Hippocampal formation (tissue), 2 donors: ENCODE measurements at regions not wholly inside any gene's neighbourhood (a gene's known extent, or its start where the extent isn't known, plus 50 kb on each side); places are given as distances from the start of the nearest gene placed in this dataset.
"Not testable (repeated sequence)": the region's sequence is repeated elsewhere in the genome, so short reads cannot be mapped to it uniquely, and the experiment has no call there.

ENCODE experiments used
- DNase-seq, 2 donors: peaks; one replicate each; lab custom pipeline; 2025; lab: John Stamatoyannopoulos, UW

DNA sequence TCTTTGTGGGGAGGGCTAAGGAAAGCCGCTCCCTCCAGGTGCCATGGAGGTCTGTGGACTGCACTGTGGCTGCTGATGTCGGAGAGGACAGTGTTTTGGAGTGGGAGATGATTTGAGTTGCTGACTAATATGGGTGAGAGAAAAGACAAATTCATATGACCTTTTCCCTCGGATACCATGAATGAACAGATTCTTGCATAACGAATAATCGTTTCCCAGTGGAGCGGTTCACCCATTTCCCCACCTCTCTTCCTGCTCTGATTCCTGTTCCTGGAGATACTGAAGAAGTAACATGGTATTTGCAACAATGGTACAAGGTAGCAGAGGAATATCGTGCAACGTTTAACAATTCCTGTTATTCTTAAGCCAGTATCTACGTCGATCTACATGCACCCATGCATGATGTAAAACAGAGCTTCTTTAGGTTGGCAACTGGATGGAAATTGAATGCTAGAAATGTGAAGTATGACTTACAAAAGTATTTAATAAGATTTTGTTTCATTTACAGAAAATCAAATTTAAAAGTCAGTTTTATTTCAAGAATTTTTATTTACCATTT lies 227.1 kb downstream of the TOMM20 start:
- DNase-seq, result no peak

DNA sequence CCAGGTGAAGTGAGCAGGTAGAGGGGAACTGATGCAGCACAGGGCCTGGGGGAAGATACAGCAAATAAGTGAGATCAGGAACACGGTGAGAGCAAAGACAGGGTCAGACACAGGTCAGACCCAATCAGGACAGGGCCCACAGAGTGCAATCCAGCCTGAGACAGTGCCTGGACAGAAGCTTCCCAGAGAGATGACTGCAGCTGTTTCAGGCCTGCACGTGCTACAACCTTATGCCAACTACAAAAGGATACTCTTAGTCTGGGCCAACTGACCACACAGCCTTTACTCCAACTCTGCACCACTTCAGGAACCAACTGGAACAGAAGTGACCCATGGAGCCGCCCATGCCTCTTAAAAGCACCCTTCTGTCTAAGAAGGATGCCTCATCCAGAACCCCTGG lies 228.0 kb downstream of the TOMM20 start:
- no peak for DNase-seq

DNA sequence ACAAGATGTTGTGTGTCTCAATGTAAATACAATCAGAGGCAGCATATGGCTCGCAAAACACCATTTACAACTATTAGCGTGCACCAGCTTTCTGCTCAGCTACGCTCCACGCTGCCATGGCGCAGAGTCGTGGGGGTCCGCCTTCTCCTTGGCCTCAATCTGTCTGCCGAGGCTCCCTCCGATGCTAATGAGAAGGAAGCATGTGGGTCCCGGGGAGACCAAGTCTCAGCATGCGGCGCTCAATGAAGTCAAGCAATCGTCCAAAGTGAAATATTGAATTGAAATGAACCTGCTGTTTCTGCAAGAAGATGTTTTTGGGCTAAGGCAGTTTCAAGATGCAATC lies 228.9 kb downstream of the TOMM20 start:
- no peak for DNase-seq

DNA sequence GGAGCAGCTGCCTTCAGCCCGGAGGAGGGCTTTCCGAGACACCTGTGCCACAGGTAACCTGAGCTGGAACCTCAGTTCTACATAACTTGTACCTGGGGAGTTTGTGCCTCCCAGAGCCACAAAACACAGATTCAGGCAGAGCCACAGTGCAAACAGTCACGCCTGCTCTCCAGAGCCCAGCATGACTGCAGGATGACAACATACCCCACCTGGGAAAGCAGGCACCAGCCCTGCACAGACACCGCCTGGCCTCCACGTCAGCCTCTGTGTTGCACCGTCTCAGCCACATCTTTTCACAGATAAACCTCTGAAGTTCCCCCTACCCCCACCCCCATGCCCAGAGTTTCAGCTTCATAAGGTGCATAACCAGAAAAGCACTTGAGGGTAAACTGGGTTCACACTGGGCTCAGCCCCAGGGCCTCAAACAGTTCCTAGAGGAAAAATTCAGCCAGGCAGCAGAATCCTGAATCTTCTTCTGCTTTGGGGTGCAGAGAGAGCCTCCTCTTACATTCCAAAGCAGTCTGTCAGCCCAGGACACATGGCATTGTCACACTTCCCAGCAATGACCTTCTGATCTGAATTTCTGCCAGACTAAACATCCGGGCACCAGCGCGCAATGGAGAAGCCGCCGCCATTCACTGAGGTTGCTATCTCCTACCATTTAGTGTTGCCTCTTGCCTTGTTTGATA lies 229.5 kb downstream of the TOMM20 start:
- DNase-seq, result no peak

DNA sequence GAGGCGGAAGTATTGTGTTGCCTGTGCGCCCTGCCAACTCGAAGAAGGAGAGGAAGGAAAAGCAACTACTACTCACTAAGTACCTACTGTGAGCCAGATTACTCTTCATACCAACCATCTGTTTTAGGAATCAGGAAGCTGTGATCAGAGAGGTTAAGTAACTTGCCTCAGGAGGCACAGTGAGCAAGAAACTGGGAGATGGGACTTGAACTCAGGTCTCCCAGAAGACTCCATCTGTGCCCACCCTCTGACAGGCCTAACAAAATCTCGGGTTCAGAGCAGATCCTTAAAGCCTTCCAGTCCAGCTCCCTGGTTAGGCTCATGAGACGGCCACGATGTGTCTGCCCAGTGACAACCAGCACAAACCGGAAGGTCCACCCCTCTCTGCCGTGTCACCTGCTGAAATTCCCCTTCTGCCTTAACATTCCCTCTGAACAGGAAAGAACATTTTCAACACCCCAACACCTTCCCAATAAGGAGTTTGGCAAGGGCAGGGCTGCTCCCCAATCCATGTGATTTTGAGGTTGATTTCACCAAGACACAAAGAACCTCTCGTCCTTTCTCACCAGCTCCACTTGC lies 230.1 kb downstream of the TOMM20 start:
- DNase-seq, result no peak

DNA sequence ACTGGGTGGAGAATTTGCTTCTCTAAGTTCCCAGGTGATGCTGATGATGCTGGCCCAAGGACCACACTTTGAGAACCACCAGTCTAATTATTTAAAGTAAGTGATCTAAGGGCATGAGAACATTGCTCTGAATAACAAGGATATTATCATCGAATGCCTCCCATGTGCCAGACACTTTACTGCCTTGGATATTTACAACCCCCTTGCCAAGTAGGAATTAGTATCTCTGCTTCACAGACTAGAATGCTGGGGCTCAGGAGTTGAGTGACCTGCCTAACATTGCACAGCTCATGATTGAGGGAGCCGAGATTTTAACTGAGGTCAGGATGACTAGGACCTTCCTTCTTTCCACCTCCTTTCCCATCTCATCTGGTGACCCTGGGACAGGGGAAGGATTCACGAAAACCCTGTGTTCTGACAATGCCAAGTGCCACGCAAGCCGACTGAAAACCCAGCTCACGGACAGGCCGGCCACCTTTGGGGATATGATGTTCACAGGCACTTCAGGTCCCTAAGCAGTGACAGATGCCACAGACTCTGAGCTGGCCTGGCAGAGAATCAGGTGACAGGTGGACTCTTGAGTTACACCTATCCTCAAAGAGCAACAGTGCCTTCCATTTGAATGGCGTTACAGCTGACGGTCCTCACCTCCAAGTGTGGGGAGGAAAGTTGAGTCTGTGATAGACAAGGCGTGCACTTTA lies 230.7 kb downstream of the TOMM20 start:
- no peak for DNase-seq

DNA sequence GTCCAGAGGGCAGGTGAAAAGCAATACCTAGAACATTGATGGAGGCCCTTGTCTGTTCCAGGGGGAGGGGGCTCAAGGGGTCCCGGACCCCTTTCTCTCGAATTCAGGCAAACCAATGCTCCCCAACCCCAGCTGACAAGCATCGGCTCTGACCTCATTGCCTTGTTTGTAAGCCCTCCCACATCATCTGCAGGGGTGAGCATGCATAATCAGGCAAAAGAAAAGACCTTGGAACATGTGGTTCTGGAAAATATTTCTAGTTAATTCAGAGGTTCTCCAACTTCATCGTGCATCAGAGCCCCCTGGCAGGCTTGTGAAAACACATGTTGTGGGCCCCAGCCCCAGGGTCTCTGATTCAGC lies 231.3 kb downstream of the TOMM20 start:
- no peak for DNase-seq

DNA sequence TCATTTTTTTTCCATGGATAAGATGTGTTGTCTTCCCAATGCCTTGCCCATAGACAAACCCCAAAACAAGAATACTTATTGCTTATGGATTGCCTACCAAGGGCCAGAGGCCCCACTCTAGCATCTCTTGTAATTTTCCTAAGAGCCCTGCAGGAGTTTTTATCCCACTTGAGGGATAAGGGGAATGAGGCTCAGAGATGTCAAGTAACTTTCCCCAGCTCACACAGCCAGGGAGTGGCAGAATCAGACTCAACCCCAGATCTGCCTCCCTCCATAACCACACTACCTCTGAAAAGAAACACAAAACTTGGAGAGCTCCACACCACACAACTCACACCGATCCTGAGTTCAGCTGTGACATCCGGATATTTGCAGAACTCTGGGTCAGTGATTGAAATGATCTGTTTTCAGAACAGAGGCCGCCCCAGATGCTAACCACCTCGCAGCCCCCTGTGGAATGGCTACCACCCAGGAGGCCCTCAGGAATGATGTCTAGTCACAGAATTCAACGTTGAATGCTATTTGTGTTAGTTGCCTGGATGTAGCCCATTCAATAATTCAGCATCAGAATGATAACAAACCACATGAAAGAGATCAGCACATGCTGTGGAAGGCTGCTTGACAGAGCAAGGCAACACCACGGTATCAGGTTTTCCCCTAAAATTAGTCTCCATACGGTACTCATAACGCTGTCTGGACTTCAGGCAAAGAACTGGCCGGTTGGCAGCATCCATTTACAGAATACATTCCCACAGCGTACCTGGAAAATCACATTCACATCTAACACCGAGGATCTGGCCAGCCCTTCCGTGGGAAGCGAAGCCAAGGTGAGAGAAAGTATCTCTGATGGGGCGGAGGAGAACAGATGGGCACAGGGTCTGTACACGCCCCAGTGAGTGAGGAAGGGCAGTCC lies 231.9 kb downstream of the TOMM20 start:
- DNase-seq, result no peak

DNA sequence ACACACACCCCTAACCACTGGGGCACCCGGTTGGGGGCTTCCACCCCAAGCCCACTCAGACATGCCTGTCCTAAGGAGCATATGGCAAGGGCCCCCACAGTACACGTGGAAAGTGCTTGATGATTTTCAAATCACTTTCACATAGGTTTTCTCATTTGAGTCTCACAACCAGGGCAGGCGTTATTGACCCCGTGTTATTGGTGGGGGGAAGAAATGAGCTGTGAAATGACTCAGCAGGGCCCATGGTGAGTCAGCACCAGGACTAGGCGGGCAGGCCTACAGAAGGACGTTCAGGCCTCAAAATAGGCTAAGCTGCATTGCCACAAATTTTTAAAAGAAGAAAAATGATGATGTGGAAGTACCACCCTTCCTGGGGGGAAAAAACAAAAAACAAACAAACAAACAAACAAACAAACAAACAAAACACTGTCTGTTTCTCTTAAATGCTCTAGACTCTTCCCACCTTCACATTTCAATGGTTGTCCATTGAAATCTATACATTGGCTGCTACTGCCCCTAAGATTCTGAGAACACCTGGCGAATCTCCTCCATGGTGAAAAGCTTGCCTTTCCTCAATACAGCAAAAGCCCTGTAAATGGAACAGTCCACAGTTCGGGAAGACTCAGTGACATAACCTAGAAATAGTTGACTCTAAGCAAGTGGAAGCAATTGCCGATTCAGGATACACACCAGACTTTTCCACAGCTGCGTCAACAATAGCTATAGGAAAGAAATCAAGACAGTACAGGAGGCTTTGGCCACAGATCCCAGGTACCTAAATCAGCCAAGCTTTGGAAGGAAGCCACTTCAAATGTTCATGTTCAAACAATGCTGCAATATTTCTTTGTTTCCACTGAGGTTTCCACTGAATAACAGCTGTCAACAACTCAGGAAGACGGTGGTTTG lies 234.7 kb downstream of the TOMM20 start:
- DNase-seq, result no peak

DNA sequence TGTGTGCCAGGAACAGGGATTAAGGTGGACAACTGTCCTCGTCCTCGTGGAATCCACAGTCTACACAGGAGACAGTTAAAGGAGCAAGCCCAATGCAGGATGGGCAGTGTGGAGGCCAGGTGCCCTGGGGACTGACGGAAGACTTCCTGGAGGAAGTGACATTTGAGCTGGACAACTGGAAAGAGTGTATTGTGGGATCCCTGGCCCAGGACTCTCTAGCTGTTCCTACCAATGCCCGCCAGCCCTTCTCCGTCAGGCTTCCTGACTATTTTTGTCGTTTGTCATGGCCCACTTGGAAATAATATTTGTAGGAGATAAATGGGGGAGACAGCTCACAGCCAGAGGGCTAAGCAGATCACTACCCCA lies 235.3 kb downstream of the TOMM20 start:
- DNase-seq, result no peak

DNA sequence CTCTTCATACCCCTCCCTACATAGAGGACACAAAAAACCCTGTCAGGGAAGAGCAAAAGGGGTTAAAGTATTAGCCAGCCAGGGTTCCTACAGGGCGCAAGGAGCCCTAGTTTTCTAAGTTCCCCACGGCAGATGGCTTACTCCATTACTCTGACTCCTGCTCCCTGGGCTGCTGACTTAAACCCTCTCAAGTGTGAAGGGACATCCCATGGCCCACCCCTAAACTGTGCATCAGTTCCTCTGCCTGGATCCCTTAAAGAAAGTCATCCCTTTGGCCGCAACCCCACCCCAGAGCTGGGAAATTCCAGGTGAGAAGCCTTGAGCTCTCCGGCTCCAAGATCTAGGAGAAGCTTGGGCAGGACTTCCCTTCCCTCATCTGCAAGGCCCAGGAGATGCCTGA lies 236.0 kb downstream of the TOMM20 start:
- no peak for DNase-seq

DNA sequence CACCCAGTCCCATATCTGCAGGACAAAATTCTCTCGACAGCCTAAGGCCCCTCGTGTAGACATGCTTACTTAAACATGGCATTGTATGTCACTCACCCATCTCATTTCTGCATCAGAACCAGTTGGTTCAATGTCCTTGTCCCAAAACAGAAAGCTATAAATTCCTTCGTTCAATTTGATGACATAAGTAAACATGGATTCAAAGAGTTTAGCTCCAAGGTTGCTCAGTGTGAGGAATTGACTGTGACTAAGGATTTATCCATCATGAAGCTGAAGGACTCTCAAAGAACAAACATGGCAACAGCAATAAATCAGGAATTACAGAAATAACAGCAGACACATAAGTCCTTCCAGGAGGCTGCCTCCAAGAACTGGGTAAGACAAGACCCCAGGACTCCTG lies 237.2 kb downstream of the TOMM20 start:
- no peak for DNase-seq

DNA sequence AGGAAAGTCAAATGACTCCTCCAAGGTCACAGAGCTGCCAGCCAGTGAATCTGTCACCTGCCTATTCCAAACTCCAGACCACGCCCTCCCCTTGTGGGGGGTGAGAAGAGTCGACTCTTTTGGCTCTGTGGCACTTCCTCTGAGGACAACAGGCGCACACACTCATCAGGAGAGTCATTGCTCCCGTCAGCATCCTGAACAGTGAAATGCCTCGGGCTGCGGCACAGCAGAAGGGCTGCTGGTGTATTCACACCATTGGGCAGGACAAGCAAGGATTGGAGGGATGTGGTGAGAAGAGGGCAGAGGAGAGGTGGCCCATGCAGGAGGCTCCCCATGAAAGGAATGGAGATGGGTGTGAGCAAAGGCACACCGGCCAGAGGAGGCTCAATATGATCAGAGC lies 239.0 kb downstream of the TOMM20 start:
- no peak for DNase-seq

DNA sequence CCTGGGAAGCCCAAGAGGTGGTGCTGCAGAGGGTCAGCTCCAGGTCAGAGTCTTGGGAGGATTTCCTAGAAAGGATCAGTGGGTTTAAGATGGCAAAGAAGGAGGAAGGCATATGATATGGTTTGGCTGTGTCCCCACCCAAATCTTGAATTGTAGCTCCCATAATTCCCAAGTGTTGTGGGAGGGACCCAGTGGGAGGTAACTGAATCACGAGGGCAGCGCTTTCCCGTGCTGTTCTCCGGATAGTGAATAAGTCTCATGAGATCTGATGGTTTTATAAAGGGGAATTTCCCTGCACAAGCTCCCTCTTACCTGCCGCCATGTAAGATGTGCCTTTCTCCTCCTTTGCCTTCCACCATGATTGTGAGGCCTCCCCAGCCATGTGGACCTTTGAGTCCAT lies 240.4 kb downstream of the TOMM20 start:
- DNase-seq, result not testable (repeated sequence)

DNA sequence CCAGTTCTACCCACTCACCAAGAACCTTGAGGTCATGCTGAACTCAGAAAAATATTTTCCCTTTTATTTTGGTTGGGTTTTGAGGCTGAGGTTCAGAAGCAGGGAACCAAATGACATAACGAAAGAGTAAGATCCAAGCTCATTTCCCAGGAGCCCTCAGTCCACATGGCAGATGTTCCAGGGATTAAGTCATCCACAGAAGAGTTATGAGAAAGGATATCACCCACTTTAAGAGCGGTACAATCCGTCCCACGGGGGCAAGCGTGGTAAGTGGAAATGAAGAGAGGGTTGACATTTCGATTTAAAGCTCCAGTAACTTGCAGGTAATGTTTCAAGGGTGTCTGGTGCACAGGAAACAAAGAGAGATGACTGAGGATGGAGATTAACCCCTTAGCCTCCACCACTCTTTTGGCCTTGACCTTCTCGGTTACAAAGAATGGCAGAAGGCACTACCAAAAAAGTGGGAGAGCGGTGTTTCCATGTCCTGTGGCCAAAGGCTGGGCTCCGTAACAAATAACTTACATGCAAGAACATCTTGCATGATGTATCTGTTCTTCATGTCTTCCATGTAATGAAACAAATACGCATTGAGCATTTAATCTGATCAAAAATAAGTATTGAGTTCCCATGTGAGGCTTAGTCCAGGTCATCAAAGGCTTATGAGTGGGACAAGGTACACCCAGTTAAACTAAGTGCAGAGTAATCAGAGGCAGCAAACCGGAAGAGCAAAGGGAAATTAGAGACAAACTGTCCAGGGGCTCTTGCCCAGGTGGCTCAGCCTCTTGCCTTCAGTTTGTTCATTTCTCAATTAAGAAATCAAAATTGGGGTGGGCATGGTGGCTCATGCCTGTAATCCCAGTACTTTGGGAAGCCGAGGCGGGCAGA lies 241.4 kb downstream of the TOMM20 start:
- DNase-seq, result no peak

DNA sequence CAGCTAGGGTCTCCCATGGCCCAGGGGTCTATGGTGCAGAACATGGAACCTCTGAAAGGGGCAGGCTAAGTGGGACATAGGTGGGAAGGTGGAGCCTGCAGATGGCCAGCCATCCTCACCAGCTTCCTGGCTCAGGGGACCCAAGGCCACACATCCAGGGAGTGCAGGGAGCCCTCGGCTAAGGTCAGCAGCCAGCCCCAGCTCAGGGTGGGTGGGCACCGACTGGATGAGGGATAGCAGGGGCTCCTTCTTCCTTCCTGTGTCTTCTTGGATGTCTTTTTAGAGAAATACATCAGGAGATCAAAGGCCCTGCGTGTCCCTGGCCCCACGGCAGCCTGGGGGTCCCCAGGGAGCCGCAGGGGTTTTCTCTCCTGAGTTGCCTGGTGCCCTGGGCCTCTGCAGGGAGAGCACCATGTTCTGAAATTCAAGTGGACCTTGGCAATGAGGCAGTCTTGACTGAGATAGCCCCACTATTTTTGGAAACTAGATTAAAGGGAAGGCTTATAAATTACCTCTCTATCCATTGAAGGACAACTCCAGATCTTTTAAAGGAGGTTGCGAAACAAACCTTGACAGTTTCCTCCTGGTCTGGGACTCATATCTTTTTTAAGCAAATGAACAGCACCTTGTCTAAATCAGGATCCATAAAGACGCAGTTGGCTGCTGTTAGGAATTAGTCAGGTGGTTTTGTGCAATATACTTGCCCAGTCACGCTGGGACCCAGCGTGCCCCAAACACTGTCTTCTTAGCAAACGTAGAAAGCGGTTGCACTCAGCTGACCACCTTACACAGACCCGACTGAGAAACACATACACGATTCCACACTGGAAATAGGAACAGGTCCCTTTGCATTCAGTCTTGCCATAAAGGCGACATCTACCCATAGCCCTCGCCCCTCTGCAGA lies 242.3 kb downstream of the TOMM20 start:
- no peak for DNase-seq

DNA sequence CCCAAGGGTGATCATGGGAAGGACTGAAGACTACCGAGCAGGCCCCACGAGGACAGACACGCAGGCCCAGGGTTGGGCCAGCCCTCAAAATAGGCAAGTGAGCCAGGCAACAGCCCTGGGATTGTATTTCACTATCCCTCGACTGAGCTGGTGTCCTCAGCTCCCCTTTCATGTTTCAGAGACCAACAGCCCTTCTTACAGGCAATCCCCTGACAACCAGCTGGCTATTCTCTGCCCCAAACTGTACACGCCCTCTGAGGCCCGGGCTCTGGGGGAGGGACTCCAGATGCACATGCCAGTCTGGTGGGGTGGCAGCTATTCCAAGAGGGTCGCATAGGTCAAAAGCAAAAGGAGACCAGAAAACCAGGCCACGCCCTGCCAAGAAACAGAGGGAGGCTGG lies 243.0 kb downstream of the TOMM20 start:
- no peak for DNase-seq

DNA sequence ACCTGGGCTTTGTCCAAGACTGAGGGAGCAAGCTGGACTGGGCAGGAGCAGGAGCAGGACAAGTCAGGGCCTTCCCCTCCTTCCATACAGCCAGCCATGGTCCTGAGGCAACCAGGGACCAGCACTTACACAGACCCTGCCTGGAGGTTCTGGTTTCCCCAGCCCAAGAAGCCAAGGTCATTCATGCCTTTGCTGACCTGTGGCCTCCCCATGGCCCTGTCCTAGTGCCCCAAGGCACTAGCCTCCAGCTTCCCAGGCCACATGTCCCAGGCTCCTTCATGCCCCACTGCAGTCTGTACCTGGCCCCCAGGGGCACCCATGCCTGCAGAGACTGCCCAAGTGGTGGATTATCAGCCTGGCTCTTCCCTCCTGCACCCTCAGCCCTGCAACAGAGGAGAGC lies 243.9 kb downstream of the TOMM20 start:
- no peak for DNase-seq

DNA sequence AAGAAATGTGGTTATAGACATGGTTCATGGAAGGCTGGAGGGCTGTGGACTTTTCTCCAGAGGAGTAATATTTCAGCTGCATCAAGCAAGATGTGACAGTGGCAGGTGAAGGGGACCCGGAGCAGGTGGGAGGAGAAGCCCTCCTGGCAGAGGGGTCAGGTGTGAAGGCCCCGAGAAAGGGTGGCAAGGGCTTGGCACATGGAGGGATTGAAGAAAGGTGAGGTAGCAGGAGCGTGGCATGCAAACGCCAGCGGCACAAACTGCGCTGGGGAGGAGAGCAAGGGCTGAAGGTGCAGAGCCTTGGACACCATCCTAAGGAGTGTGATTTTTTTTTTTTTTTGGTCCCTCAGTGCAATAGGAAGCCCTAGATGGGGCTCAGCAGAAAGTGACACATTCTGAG lies 244.6 kb downstream of the TOMM20 start:
- DNase-seq, result no peak
